ENCODE measurements at regions not wholly inside any gene's neighbourhood (a gene's known extent, or its start where the extent isn't known, plus 50 kb on each side); places are given as distances from the start of the nearest gene placed in this dataset.

GRCh38 chr9:81245254-81245956 lies 443.9 kb downstream of the TLE1 start:
- intact Hi-C loops (cut with DNase I) = no loop called here
- no peak for ATAC-seq
- no peak for DNase-seq (ENCODE audit: missing footprints)

GRCh38 chr9:81244631-81245030 lies 444.7 kb downstream of the TLE1 start:
- intact Hi-C loops (cut with DNase I) = no loop called here
- no peak for DNase-seq (ENCODE audit: missing footprints)
- no peak for ATAC-seq

DNA sequence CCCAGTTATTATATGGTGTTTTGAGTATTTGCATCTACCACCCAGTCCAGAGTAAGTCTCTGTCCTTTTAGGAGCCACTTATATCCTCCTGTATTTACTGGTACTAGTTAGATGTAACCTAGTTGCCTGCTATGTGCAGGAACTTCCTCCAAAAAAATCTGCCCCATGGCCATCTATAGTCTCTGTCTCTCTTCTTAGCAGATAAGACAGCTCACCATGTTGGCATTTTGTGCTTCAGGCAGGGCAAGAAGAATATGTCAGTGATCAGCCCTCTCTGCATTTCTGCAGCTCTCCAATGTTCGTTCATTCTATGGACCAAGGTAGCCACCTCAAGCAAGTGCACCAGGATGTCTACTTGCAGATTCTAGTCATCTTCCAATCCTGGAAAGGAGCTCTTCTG lies 446.5 kb downstream of the TLE1 start:
- intact Hi-C loops (cut with DNase I) = no loop called here
- ATAC-seq = no peak

DNA sequence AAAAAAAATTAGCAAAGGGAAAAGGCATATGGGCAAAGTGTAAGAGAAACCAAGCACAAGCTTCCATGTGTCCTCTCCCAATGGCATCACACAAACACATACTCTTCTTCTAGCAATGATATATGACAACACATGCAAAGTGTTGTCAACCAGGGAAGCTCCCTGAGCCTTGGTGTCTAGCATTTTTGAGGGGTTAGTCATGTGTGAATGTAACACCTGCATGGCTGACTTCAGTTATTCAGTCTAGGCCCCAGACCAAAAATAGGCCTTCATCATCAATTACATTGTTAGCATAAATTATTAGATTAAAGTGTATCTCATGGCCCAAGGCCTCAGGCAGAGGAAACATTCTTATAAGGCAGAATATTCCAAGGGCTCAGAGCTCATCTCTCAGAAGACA lies 450.0 kb downstream of the TLE1 start:
- intact Hi-C loops (cut with DNase I) = no loop called here
- DNase-seq (ENCODE audit: missing footprints) (no peak), ATAC-seq (no peak)

More for the DNA sequence above, 446.5 kb downstream of the TLE1 start:
- DNase-seq (ENCODE audit: missing footprints) = no peak

GRCh38 chr9:81237565-81238231 lies 451.6 kb downstream of the TLE1 start:
- ATAC-seq = no peak
- no peak for DNase-seq (ENCODE audit: missing footprints)
- intact Hi-C loops (cut with DNase I) = no loop called here

DNA sequence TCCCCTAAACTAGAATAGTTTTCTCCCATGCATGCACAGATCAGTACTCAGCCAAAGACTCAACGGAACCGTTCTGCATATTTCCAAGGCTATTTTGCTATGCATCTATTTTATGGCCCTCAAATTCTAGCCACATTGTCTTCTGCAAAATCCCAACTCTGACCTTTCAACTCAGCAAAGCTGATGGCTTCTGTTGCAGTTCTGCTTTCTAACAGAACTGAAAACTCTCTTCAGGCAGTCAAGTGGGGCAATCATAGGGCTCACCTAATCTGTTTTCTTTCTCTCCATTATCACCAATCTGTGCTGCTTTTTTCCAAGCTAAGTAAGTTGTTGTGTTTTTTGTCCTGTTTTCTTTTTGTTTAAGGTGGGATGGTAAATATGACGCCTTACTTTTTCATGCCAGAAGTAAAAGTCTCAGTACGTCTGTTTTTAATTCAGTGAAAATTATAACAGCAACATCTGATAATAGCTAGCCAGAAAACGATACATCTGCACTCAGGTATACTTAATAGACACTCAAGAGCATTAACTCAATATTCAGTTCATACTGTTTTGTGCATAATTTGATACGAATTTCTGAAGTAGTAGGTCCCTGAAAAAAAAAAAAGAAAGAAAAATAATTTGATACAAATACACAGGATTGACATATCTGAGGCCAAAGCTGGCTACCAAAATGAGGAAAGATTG lies 454.3 kb downstream of the TLE1 start:
- intact Hi-C loops (cut with DNase I) = no loop called here
- no peak for DNase-seq (ENCODE audit: missing footprints)
- no peak for ATAC-seq

DNA sequence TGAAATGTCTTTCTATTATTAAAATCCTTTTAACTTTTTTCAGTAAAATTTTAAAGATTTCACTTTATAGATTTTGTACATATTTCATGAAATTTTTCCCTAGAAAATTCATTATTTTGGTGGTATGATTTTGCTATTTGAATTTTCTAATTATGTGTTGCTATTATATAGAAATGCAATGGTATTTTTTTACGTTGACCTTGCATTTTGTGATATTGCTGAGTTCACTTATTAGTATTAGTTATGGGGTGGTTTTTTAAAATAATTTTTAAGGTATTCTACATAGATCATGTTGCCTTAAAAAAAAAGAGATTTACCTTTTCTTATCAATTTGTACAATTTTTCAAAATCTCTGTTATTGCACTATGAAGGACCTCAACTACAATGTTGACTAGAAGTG lies 458.3 kb downstream of the TLE1 start:
- DNase-seq (ENCODE audit: missing footprints) (no peak), ATAC-seq (no peak)
- intact Hi-C loops (cut with DNase I) = no loop called here

DNA sequence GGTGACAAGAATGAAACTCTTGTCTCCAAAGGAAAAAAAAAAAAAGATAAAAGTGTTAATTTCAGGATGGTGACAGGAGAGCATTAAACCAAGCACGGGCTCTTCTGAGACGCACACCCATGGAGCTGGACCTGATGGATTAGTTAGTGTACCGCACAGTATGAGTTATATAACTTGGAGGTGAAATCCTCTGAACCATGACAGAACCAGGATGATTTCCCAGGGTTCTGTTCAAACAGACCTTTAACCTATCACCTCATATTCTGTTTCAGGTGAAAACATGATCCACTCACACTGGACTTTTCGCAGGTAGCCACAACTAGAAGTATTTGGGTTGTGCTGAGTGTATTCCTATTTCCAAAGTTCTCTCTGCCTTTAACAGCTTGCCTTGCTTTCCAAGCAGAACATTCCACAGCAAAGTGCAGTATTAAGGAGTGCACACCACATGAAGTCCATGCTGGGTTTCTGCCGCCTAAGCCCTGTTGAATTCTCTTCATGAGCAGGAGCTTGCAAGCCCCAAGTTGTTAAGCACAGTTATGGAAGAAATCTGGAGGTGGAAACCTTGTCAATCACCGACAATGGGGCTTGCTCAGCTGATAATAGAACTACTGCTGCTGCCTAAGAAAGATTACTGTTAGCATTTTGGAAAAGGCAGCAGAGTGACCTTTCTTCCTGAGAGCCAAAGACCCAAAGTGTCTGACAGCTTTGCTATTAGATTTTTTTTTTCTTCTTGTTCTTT lies 461.7 kb downstream of the TLE1 start:
- intact Hi-C loops (cut with DNase I) = no loop called here
- DNase-seq (ENCODE audit: missing footprints) (no peak), ATAC-seq (no peak)

GRCh38 chr9:81225596-81225995 lies 463.8 kb downstream of the TLE1 start:
- intact Hi-C loops (cut with DNase I) = no loop called here
- DNase-seq (ENCODE audit: missing footprints) (no peak), ATAC-seq (no peak)

GRCh38 chr9:81224166-81225081 lies 464.9 kb downstream of the TLE1 start:
- DNase-seq (ENCODE audit: missing footprints) = no peak
- no peak for ATAC-seq
- intact Hi-C loops (cut with DNase I) = no loop called here

DNA sequence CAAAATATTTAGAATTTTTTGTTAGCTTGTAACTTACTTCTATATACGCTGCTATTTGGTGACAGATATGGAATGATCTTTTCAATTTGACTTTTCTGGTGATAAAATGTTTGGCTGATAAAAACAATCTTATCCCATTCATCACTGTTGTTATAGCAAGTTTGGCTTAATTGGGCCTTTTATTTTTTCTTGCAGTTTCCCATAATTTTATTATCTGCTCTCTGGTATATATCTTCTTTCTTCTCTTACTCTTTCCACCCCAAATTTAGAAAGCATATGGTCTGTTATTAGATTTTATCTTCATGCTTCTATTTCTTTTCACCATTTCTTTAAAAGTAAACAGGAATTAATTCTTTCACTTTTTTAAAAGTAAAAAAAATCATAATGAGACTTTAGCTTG lies 474.4 kb downstream of the TLE1 start:
- intact Hi-C loops (cut with DNase I) = no loop called here
- DNase-seq (ENCODE audit: missing footprints) (no peak), ATAC-seq (no peak)

GRCh38 chr9:81213456-81213855 lies 475.9 kb downstream of the TLE1 start:
- intact Hi-C loops (cut with DNase I) = no loop called here
- DNase-seq (ENCODE audit: missing footprints) (no peak), ATAC-seq (no peak)

DNA sequence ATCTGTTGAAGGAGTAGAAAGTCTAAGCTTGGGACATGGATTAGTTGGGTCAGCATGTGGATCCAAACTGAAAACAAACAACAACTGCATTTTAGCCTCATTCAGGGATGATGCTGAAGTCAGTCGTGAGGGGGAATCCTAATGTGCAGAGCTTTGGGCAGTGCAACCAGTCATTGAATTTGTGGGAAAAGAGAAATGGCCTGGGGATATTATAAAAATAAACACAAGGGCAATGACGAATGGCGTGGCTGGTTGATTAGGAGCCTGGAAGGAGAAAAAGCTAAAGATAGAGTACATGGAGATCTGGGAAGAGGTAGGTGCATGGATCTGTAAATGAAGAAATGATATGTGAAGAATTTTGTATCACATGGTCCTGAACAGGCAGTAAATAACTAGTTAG lies 477.6 kb downstream of the TLE1 start:
- no peak for DNase-seq (ENCODE audit: missing footprints)
- intact Hi-C loops (cut with DNase I) = no loop called here
- ATAC-seq = no peak

- intact Hi-C loops (cut with DNase I) = no loop called here
- DNase-seq (ENCODE audit: missing footprints) = no peak
Observed at GRCh38 chr9:81207651-81208050, 481.7 kb downstream of the TLE1 start.

GRCh38 chr9:81202292-81202691 lies 487.1 kb downstream of the TLE1 start:
- no peak for DNase-seq (ENCODE audit: missing footprints)
- no peak for ATAC-seq
- intact Hi-C loops (cut with DNase I) = no loop called here

More at GRCh38 chr9:81207651-81208050, 481.7 kb downstream of the TLE1 start:
- no peak for ATAC-seq

DNA sequence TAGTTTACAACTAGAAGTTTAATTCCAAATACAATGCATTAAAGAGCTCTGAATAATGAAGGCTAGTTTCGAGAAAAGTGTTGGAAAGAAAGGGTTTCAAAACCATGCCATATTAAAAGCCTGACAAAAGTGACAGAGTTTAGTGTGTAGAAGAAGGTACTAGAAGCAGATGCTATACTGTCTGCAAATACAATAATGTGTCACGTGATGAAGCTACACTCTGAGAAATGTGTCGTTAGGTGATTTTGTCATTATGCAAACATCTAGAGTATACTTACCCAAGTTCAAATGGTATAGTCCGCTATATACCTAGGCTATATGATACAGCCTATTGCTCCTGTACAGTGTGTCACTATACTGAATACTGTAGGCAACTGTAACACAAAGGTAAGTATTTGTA lies 494.1 kb downstream of the TLE1 start:
- no peak for ATAC-seq
- intact Hi-C loops (cut with DNase I) = no loop called here
- DNase-seq (ENCODE audit: missing footprints) = no peak

DNA sequence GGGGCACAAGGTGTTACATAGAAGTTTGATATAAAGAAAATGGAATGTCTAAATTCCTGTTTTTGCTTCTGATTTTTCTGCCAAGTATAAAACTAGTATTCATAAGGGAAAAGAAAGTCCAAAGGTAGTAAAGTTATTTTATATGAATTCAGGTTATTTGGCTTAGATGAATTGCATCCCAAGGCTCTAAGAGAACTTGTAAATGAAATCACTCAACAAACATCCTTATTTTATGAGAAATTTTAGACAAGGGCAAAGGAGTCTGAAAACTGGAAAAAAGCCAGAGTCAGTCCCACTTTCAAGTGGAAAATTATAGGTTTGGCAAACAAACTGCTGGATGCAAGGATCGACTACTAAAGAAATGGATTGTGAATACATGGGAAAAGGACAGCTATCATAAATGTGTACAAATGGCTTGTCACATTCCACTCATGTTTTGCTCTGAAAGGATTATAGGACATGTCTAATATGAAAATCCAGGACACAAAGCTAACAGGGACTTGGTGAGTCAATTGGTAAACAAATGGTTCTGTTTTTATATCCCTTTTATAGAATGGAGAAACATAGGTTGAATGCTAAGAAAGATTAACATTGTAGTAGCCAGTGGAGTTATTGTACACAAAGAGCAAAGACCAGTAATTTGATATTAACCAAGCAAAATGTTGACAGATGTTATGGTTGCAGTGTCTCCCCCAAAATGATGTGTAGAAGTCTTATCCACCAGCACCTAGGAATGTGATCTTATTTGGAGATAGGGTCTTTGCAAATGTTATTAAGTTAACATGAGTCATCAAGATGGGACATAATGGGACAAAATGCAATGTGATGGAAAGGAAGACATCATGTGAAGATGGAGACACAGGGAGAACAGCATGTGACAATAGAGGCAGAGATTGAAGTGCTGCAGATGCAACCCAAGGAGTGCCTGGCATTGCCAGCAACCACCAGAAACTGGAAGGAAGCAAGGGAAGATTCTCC lies 495.7 kb downstream of the TLE1 start:
- DNase-seq (ENCODE audit: missing footprints) = no peak
- no peak for ATAC-seq
- intact Hi-C loops (cut with DNase I) = no loop called here
